ENCODE measurements at regions not wholly inside any gene's neighbourhood (a gene's known extent, or its start where the extent isn't known, plus 50 kb on each side); places are given as distances from the start of the nearest gene placed in this dataset.

DNA sequence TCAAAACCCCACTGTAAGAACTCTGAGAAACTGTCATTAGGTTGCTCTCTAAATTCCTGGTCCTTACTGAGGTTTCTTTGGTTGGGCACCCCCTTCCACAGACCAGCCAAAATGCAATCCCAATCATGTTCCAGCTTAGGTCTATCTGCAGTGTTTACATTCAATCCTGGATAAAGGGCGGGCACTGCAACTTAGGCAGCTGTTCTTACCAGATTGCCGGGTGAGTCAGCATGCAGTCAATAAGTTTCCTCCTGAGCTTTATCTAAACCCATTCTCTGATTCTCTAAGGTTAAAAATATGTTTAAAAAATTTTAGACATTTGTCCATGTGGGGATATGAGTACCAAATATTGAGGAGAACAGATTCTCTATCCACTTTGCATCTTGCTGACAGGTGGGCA lies 197.8 kb downstream of the HAO1 start:
- DNase-seq (no peak), ATAC-seq (no peak)
- intact Hi-C loops (cut with DNase I): no loop called here

DNA sequence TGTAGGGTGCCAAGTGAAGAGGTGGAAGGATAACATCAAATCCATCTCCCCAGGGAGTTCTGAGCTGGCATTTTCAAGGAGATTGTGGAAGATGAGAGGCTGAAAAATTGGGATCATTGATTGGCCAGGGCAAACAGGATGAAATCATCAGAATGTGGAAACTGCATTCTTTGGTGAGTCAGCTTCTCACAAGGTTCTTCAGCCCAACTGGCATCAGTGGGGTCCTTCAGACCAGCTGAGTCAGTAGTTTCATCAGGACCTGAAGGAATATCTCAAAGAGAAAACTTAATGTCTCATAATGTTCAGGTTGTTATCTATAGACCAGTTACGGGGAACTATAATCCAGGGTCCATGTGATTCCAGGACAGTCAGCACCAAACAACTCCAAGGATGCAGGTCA lies 195.8 kb downstream of the HAO1 start:
- no peak for ATAC-seq
- Histone ChIP-seq H3K4me1 (no peaks in the 10 kb centered on the region), H3K27ac (no peak overlapping the region), H3K36me3 (no peaks in the 10 kb centered on the region), H3K4me3 (no peak overlapping the region), H3K9me3 (peaks cover 0 to 8% of the 10 kb centered on the region in 2 donors), H3K27me3 (no peaks in the 10 kb centered on the region)
- intact Hi-C loops (cut with DNase I): no loop called here
- no peak for DNase-seq
- TF ChIP-seq, protein P1, sequence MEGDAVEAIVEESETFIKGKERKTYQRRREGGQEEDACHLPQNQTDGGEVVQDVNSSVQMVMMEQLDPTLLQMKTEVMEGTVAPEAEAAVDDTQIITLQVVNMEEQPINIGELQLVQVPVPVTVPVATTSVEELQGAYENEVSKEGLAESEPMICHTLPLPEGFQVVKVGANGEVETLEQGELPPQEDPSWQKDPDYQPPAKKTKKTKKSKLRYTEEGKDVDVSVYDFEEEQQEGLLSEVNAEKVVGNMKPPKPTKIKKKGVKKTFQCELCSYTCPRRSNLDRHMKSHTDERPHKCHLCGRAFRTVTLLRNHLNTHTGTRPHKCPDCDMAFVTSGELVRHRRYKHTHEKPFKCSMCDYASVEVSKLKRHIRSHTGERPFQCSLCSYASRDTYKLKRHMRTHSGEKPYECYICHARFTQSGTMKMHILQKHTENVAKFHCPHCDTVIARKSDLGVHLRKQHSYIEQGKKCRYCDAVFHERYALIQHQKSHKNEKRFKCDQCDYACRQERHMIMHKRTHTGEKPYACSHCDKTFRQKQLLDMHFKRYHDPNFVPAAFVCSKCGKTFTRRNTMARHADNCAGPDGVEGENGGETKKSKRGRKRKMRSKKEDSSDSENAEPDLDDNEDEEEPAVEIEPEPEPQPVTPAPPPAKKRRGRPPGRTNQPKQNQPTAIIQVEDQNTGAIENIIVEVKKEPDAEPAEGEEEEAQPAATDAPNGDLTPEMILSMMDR (IDR thresholded peaks at IDR 0.05): no peak

More for the DNA sequence above, 197.8 kb downstream of the HAO1 start:
- no peak overlapping the region for H3K4me3 ChIP-seq
- no peak overlapping the region for H3K27ac ChIP-seq
- H3K36me3 ChIP-seq: no peaks in the 10 kb centered on the region
- no peaks in the 10 kb centered on the region for H3K27me3 ChIP-seq
- H3K4me1 ChIP-seq: no peaks in the 10 kb centered on the region
- peaks cover 0 to 8% of the 10 kb centered on the region in 2 donors for H3K9me3 ChIP-seq
- TF ChIP-seq, protein P1 (IDR thresholded peaks at IDR 0.05): no peak

DNA sequence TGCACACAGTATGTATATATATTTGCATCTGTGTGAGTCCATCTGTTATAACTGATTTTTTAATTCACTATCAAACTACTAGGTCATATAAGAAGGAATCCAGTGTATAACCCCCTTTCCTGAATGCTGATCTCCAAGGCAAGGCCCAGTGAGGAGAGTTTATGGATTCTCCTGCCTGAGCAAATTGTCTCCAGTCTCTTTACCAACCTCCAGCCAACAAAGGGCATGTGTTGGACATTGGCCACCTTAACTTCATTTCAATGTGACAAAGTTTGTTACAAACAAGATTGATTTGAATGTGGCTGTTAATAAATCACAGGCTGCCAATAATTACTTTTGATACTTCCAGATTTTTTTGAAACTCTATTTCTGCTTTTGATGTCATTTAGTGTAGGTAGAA lies 191.6 kb downstream of the HAO1 start:
- no peak for ATAC-seq
- TF ChIP-seq, protein P1 (IDR thresholded peaks at IDR 0.05): no peak
- DNase-seq: no peak
- peaks cover 0 to 5% of the 10 kb centered on the region in 2 donors for H3K9me3 ChIP-seq
- intact Hi-C loops (cut with DNase I): no loop called here
- no peaks in the 10 kb centered on the region for H3K4me1 ChIP-seq
- no peaks in the 10 kb centered on the region for H3K36me3 ChIP-seq
- H3K27ac ChIP-seq: no peak overlapping the region
- no peak overlapping the region for H3K4me3 ChIP-seq
- H3K27me3 ChIP-seq: no peaks in the 10 kb centered on the region

DNA sequence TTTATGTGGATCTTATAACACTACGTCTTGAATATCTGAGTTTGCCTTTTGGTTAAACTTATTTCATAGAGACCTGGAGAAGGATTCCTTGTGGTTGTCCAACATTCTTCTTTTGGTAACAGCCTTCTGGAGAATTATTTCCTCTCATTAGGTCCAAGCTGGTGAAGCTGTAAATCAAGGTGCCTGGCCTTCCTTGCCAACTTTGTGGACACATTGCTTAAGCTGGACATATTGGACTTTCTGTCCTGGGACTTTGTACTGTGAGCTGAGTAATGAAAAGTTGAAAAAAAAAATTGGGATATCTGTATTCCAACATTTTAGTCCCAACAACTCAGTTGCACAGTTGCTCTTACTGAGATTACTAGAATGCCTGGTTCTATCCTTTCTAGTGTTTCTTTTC lies 186.2 kb downstream of the HAO1 start:
- no peak overlapping the region for H3K27ac ChIP-seq
- intact Hi-C loops (cut with DNase I): no loop called here

DNA sequence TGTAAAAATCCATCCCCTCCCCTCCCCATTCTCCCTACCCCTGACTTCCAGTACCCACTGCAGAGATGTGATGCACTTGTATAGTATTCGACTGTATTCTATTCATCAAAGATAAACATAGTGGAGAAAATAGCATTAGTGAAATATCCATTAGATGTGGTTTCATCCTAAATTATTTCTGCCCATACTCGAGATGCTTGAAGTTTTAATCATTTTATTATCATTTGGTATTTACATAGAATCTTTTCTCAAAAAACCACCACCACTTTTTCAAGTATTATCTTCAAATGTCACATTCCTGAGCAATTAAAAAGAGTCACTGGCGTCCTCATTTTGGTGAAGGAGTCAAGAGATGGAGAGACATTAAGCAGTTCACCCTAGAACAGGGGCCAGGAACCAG lies 181.9 kb downstream of the HAO1 start:
- no peak for ATAC-seq
- H3K4me3 ChIP-seq: no peak overlapping the region
- intact Hi-C loops (cut with DNase I): no loop called here

More for the DNA sequence above, 186.2 kb downstream of the HAO1 start:
- H3K36me3 ChIP-seq: no peaks in the 10 kb centered on the region
- H3K4me3 ChIP-seq: no peak overlapping the region
- H3K9me3 ChIP-seq: no peaks in the 10 kb centered on the region
- TF ChIP-seq, protein P1 (IDR thresholded peaks at IDR 0.05): no peak
- no peaks in the 10 kb centered on the region for H3K4me1 ChIP-seq
- H3K27me3 ChIP-seq: no peaks in the 10 kb centered on the region
- ATAC-seq (no peak), DNase-seq (no peak)

More for the DNA sequence above, 181.9 kb downstream of the HAO1 start:
- Histone ChIP-seq H3K27me3 (no peaks in the 10 kb centered on the region), H3K9me3 (no peaks in the 10 kb centered on the region), H3K36me3 (no peaks in the 10 kb centered on the region), H3K4me1 (no peaks in the 10 kb centered on the region), H3K27ac (no peak overlapping the region)
- no peak for DNase-seq
- TF ChIP-seq, protein P1 (IDR thresholded peaks at IDR 0.05): no peak
